Neural progenitor cell (in vitro differentiated cells): ENCODE measurements at regions not wholly inside any gene's neighbourhood (a gene's known extent, or its start where the extent isn't known, plus 50 kb on each side); places are given as distances from the start of the nearest gene placed in this dataset.

Experiments used
- DNase-seq: peaks from one replicate; pipeline ENCODE4 v3.0.0-alpha.2; 2016; ENCODE audit warnings: low spot score
- H2AFZ ChIP-seq: fragments of 200-600 bp; sonication (generic); replicated peaks from 2 replicates; pipeline ENCODE4 v1.6.1; 2016; ENCODE audit warnings: antibody characterized with exemption
- H3F3A ChIP-seq: fragments of 200-600 bp; sonication (generic); 2 replicates; pipeline ENCODE4 v1.6.1; 2016; ENCODE audit warnings: antibody characterized with exemption, low read depth
- H3K27ac ChIP-seq: fragments of 200-600 bp; sonication (generic); 2 replicates; pipeline ENCODE4 v1.5.1; 2016; ENCODE audit warnings: mild to moderate bottlenecking
- H3K27me3 ChIP-seq: fragments of 200-600 bp; sonication (generic); 2 replicates; pipeline ENCODE4 v1.6.1; 2016; ENCODE audit warnings: mild to moderate bottlenecking, moderate library complexity
- H3K36me3 ChIP-seq: fragments of 200-600 bp; sonication (generic); 2 replicates; pipeline ENCODE4 v1.5.1; 2016
- H3K4me1 ChIP-seq: fragments of 200-600 bp; sonication (generic); 2 replicates; pipeline ENCODE4 v1.6.1; 2016; ENCODE audit warnings: mixed run types
- H3K4me2 ChIP-seq: fragments of 200-600 bp; sonication (generic); 2 replicates; pipeline ENCODE4 v1.6.1; 2016
- H3K4me3 ChIP-seq: fragments of 200-600 bp; sonication (generic); 2 replicates; pipeline ENCODE4 v1.5.1; 2016
- H3K79me2 ChIP-seq: fragments of 200-600 bp; sonication (generic); 2 replicates; pipeline ENCODE4 v1.6.1; 2016; ENCODE audit warnings: low read depth
- H3K9ac ChIP-seq: fragments of 200-600 bp; sonication (generic); 2 replicates; pipeline ENCODE4 v1.6.1; 2016
- H3K9me3 ChIP-seq: fragments of 200-600 bp; sonication (generic); 2 replicates; pipeline ENCODE4 v1.5.1; 2016; ENCODE audit warnings: low read depth
- H4K20me1 ChIP-seq: fragments of 200-600 bp; sonication (generic); 2 replicates; pipeline ENCODE4 v1.6.1; 2016; ENCODE audit warnings: low read depth
- H3K27ac Mint-ChIP-seq: 3 replicates; pipeline ENCODE4 v1.8.0; 2021; ENCODE audit warnings: mixed read lengths
- H3K27me3 Mint-ChIP-seq: 2 replicates; pipeline ENCODE4 v1.8.0; 2022; ENCODE audit warnings: low read depth, mild to moderate bottlenecking, inconsistent platforms, moderate library complexity, mixed read lengths; ENCODE audit not compliant: insufficient read depth
- H3K36me3 Mint-ChIP-seq: 3 replicates; pipeline ENCODE4 v1.8.0; 2021; ENCODE audit warnings: mixed read lengths
- H3K4me1 Mint-ChIP-seq: 3 replicates; pipeline ENCODE4 v1.8.0; 2021; ENCODE audit warnings: mixed read lengths
- H3K4me3 Mint-ChIP-seq: 3 replicates; pipeline ENCODE4 v1.8.0; 2021; ENCODE audit warnings: mild to moderate bottlenecking, moderate library complexity, mixed read lengths
- H3K9me3 Mint-ChIP-seq: 3 replicates; pipeline ENCODE4 v1.8.0; 2020; ENCODE audit warnings: mixed read lengths
- CTCF ChIP-seq: fragments of 200-600 bp; sonication (generic); IDR thresholded peaks from 2 replicates; pipeline ENCODE4 v1.5.1; 2017; ENCODE audit warnings: antibody characterized with exemption, mild to moderate bottlenecking
- EZH2 ChIP-seq: fragments of 200-600 bp; sonication (generic); IDR thresholded peaks from 2 replicates; pipeline ENCODE4 v1.6.1; 2017; ENCODE audit warnings: antibody characterized with exemption, mild to moderate bottlenecking, moderate library complexity
- EZH2phosphoT487 ChIP-seq: fragments of 200-600 bp; sonication (generic); IDR thresholded peaks from 2 replicates; pipeline ENCODE4 v1.6.1; 2017; ENCODE audit warnings: antibody characterized with exemption

DNA sequence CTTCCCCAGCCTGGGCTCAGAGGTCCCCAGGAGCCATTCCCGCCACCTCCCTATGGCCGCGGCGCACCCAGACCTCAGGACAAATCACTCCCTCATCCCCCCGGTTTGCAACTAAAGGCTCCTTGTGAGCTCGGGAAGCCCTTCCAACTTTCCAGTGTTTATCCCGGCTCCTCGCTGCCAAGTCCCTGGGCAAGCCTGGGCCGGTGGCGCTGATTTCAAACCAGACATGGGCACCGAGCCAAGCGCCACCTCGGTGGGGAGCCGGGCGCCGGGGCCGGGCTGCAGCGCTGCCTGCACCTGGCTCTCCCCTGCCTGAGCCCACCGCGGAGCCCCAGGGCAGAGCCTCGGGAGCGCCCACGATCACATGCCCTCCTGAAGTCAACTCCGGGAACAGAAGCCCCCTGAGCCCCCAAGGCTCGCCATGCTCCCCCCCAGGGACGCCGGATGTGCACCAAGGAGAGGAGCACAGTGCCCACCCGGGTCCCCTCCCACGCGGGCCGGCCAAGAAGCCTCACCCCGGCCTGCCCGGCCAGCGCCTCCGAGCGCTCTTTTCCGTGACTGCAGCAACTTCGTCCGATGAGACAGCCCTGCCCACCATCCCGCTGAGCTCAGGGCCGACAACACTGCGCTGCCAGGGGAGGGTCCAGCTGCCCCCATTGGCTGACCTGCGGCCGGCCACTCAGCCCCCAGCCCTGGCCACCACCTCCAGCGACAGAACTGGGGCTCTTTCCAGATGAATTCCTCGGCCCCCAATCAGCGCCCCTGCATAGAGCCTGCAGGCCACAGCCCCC, 50.0 kb downstream of the NCOR2 start:
- Histone ChIP-seq H4K20me1 (peaks cover 73% of the 10 kb centered on the region), H3K9ac (no peak overlapping the region), H3K9me3 (no peaks in the 10 kb centered on the region), H3F3A (peaks cover 42% of the 10 kb centered on the region), H3K4me1 (peaks cover 44% of the 10 kb centered on the region), H3K27ac (peak overlapping the region; percentile 92), H3K4me3 (no peak overlapping the region), H3K79me2 (peaks cover 90% of the 10 kb centered on the region), H3K36me3 (no peaks in the 10 kb centered on the region), H3K27me3 (no peaks in the 10 kb centered on the region), H2AFZ (no peak overlapping the region), H3K4me2 (peak overlapping the region; percentile 52)
- H3K27ac Mint-ChIP-seq, result peak overlapping the region; percentile 100
- H3K9me3 Mint-ChIP-seq, result no peaks in the 10 kb centered on the region
- DNase-seq, result no peak
- H3K27me3 Mint-ChIP-seq, result peaks cover 5% of the 10 kb centered on the region
- peaks cover 68% of the 10 kb centered on the region for H3K4me1 Mint-ChIP-seq
- no peak for TF ChIP-seq EZH2
- TF ChIP-seq CTCF, result no peak
- no peak for TF ChIP-seq EZH2phosphoT487
- H3K36me3 Mint-ChIP-seq, result peaks cover 10% of the 10 kb centered on the region
- H3K4me3 Mint-ChIP-seq, result peak overlapping the region; percentile 75

DNA sequence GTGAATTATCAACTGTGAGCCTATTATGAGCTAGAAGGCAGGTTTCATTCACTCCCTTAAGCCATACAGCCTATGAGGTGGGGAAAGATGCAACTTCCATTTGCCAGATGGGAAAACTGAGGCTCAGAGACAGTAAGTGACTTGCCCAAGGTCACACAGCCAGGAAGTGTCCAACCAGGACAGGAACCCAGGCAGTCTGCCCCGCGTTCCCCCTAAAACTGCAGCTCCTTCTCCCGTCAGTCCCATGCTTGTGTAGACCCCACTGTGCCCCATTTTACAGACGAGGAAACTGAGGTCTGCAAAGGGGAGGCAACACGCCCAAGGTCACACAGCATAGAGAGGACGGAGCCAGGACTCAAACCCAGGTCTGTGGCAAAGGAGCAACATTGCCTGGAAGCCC, 50.6 kb downstream of the NCOR2 start:
- no peak overlapping the region for H3K9ac ChIP-seq
- no peak overlapping the region for H2AFZ ChIP-seq
- no peaks in the 10 kb centered on the region for H3K9me3 Mint-ChIP-seq
- no peak overlapping the region for H3K4me3 Mint-ChIP-seq
- H3K27ac ChIP-seq, result peak overlapping the region; percentile 92
- H3K79me2 ChIP-seq, result peaks cover 90% of the 10 kb centered on the region
- no peaks in the 10 kb centered on the region for H3K36me3 ChIP-seq
- H3K27me3 ChIP-seq, result no peaks in the 10 kb centered on the region
- no peak overlapping the region for H3K27ac Mint-ChIP-seq
- H3K36me3 Mint-ChIP-seq, result peaks cover 10% of the 10 kb centered on the region
- H3K9me3 ChIP-seq, result no peaks in the 10 kb centered on the region
- peaks cover 46% of the 10 kb centered on the region for H3F3A ChIP-seq
- peaks cover 47% of the 10 kb centered on the region for H3K4me1 ChIP-seq
- peaks cover 70% of the 10 kb centered on the region for H3K4me1 Mint-ChIP-seq
- TF ChIP-seq EZH2phosphoT487 (no peak), CTCF (no peak), EZH2 (no peak)
- no peak overlapping the region for H3K4me3 ChIP-seq
- no peak for DNase-seq
- no peak overlapping the region for H3K4me2 ChIP-seq
- peaks cover 2% of the 10 kb centered on the region for H3K27me3 Mint-ChIP-seq
- peaks cover 73% of the 10 kb centered on the region for H4K20me1 ChIP-seq

DNA sequence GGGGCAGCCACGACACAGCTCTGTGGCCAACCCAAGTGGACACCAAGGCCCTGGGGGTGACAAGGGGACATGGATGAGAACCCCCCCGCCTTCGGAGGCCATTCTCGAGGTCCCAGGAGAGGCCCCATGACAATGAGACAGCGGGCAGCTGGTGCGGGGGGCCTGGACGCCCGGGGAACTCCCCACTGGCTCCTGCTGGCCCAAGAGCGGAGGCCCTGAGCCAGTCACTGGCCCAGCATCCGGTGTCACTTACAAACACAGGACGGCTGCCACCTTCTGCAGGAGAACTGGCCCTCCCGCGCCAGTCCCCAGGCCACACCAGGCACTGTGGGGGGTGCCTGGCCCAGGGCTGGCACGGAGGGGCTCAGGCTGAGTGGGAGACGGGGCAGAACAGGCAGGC, 51.4 kb downstream of the NCOR2 start:
- H4K20me1 ChIP-seq, result peaks cover 73% of the 10 kb centered on the region
- no peak overlapping the region for H3K9ac ChIP-seq
- no peak for TF ChIP-seq EZH2
- H3K9me3 ChIP-seq, result no peaks in the 10 kb centered on the region
- no peak overlapping the region for H3K4me2 ChIP-seq
- peaks cover 46% of the 10 kb centered on the region for H3F3A ChIP-seq
- peaks cover 8% of the 10 kb centered on the region for H3K36me3 Mint-ChIP-seq
- no peaks in the 10 kb centered on the region for H3K27me3 ChIP-seq
- no peak overlapping the region for H3K4me3 Mint-ChIP-seq
- H2AFZ ChIP-seq, result no peak overlapping the region
- no peaks in the 10 kb centered on the region for H3K36me3 ChIP-seq
- H3K79me2 ChIP-seq, result peaks cover 91% of the 10 kb centered on the region
- no peaks in the 10 kb centered on the region for H3K9me3 Mint-ChIP-seq
- DNase-seq, result no peak
- H3K4me1 ChIP-seq, result peaks cover 47% of the 10 kb centered on the region
- no peak overlapping the region for H3K27ac Mint-ChIP-seq
- H3K27ac ChIP-seq, result no peak overlapping the region
- H3K4me3 ChIP-seq, result no peak overlapping the region
- H3K4me1 Mint-ChIP-seq, result peaks cover 65% of the 10 kb centered on the region
- H3K27me3 Mint-ChIP-seq, result peaks cover 3% of the 10 kb centered on the region
